Kidney capillary endothelial cell (primary cell): ENCODE measurements at regions not wholly inside any gene's neighbourhood (a gene's known extent, or its start where the extent isn't known, plus 50 kb on each side); places are given as distances from the start of the nearest gene placed in this dataset.
"Not testable (repeated sequence)": the region's sequence is repeated elsewhere in the genome, so short reads cannot be mapped to it uniquely, and the experiment has no call there.

Source experiments
- DNase-seq: peaks from one replicate; pipeline ENCODE4 v3.0.0-alpha.2; 2018; ENCODE audit warnings: low spot score

DNA sequence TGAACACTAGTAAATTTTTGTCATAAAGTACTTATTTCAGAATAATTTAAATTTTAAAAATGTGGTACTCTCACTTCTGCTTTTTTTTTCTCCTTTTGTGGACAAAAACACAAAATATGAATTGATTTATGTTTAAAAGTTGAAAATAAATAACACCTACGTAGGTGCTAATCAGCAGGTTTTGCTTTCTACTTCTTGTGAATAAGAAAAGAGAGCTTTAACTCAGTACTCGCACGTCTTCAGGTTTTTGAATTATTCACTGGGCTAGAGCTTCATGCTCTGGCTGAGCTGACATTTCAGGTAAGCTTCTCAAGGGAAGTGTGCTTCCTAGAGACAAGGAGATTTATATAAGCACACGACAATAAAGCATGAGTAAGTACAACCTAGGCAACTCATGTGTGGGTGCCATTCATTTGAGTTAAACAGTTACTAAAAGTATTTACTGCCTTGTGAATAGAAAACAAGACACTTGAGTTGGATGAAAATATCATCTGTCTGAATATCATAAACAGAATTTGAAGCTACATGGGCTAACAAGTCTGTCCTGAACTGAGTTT lies 190.0 kb upstream of the POT1 start:
- no peak for DNase-seq

- no peak for DNase-seq
Observed at GRCh38 chr7:125118444-125118843, 188.8 kb upstream of the POT1 start.

GRCh38 chr7:125112850-125113249 lies 183.2 kb upstream of the POT1 start:
- DNase-seq, result no peak

GRCh38 chr7:125099519-125099918 lies 169.9 kb upstream of the POT1 start:
- DNase-seq, result no peak

DNA sequence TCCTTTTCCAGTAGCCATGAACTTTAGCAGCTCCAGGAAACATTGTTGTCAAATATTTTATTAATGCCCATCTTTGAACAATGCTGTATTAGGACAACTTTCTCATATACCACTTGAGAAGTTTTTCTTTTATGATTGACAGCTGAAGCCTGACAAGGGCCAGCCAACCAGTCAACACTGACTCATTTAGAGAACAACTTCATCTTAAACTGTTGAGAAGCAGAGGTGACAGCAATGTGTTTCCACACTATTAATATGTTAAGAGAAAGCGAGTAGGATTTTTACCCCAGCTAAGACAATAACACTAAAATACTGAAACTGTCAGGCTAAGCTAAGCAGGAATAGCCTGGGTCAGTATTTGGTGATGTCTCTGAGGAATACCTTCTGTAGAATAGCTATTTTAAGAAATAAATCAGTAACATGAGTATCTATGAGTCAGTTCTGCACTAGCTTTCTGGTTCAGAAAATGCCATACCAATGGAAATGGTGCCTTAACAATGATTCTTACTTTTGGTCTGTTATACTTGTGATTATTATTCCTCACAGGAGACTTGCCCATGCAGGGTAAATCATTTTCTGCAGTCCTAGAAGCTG lies 168.8 kb upstream of the POT1 start:
- DNase-seq, result no peak

DNA sequence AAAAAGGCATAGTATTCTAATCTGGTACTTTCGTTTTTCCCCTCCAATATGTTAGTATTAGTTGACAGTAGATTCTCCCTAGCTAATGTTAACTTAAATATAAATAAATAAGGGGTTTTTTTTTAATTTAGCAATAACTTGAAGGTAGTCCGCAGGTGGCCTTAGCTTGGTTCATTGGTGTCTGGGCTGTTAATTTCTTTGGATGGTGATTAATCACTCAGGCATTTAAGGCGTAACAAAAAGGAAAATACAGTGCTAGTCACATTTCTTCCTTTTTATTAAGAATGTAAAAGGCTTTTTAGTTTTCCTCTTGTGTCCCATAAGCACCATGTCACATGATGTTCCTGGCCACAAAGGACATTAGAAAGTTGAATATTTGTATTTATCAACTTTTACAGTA lies 161.0 kb upstream of the POT1 start:
- DNase-seq, result peak; percentile 4

GRCh38 chr7:125089171-125089570 lies 159.5 kb upstream of the POT1 start:
- DNase-seq, result no peak

GRCh38 chr7:125088555-125088954 lies 158.9 kb upstream of the POT1 start:
- DNase-seq, result no peak

DNA sequence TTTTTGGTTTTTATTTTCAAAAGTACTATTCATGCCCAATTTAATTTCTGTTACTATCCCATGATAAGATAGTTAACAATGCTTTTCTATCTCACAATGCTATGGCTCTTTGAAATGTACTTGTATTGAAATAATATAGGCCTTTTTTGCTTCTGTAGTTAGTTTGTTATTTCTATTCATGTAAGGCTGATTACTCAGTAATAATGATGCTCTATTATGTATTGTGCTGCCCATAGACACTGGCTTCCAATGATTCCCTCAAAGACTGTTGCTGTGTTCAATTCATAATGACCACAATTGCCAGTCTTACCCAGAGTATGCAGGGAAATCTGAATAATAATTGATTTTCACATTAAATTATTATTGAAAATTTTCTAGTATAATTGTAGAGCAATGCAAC lies 155.5 kb upstream of the POT1 start:
- DNase-seq, result no peak

GRCh38 chr7:125084196-125084595 lies 154.6 kb upstream of the POT1 start:
- no peak for DNase-seq

DNA sequence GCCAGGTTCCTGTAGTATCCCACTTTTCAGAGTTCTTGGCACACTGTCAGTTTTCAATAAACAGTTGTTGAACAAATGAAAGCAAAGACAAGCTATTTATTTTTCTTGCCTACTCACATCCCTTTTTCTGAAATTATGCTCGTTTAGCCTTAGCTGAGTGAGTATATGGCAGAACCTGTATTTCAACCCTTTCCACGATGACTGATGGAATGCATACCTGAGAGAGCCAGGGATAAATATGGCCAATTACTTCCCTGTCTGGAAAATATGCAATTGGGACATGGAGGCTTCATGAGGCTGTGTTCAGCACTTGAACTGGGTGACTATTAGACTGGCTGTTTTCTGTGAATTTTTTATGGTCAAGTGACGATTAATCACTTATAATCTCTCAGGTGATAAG lies 144.5 kb upstream of the POT1 start:
- no peak for DNase-seq

- no peak for DNase-seq
Observed at GRCh38 chr7:125065546-125065945, 135.9 kb upstream of the POT1 start.

GRCh38 chr7:125065001-125065400 lies 135.4 kb upstream of the POT1 start:
- DNase-seq, result no peak

GRCh38 chr7:125061776-125062397 lies 132.3 kb upstream of the POT1 start:
- peak; percentile 81 for DNase-seq

DNA sequence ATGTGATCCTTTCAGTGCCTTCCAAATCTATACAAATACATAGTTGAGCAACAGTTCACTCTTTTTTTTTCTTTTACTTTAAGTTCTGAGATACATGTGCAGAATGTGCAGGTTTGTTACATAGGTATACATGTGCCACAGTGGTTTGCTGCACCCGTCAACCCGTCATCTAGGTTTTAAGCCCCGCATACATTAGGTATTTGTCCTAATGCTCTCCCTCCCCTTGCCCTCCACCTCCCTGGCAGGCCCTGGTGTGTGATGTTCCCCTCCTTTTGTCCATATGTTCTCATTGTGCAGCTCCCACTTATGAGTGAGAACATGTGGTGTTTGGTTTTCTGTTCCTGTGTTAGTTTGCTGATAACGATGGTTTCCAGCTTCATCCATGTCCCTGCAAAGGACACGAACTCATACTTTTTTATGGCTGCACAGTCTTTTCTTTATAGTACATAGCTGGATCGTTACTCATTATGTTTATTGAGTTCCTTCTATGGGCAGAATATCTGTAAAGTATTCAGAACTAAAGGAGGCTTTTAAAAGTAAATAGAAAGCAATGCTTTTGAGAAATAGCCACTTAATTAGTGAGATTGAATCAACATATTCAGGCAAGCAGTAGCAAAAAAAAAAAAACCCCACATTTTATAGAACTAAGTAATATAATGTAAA lies 131.6 kb upstream of the POT1 start:
- not testable (repeated sequence) for DNase-seq

DNA sequence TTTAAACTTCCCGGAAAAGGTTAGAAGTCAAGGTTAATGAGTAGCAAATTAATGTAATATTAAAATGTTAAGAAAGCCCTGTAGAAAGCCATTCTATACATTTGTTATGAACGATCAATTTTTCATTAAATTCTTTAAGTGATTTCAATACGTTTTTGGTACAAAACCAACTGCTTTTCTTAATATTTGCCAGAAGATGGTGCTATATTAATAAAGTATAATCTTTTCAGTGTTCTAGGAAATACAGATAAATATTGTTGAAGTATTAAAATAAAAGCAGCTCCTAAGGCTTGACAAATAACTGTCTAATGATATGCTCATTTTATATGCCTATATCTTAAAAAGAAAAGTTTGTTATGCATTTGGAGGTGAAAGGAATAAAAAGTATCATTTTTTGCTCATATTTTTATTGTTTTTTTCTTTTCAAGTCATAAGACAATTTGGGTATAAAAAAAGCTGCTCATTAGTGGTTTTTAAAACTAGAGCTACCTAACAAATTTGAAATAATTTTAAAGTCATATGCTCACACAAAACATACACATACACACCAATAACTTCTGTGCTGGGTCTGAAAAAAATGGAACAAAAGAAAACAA lies 130.3 kb upstream of the POT1 start:
- DNase-seq, result peak; percentile 48

DNA sequence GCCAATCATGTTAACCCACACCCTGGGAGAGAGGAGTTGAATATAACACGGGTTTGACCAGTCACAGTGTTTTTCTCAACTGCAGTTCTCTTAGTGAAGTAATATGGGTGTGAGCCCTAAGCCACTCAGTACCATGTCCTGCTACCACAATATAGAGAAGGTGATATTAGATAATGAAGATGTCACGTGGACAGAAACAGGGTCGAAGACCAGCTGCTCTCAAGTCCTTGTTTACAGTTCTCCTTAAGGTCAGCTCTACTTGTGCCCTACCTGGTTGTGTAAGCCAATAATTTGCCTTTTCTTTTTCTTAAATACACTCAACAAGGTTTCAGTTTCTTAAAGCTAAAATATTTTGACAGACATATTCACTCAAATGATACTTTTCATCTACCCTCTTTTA lies 128.3 kb upstream of the POT1 start:
- no peak for DNase-seq

DNA sequence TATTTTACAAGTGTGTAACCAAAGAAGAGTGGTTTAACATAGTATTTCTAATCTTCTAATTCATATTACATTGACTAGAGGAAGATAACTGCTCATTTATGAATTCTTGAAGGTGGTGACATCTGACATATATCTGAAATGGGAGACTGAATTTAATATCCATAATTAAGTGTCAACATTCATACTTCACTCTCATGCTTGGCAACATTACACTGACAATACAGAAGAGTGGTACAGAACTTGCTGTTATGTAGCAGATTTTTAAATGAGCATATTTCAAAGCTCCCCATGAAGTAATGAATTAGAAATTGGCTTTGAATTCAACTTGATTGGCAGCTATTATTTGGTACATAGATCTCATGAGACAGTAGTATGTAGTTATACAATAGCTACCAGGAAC lies 125.8 kb upstream of the POT1 start:
- no peak for DNase-seq

DNA sequence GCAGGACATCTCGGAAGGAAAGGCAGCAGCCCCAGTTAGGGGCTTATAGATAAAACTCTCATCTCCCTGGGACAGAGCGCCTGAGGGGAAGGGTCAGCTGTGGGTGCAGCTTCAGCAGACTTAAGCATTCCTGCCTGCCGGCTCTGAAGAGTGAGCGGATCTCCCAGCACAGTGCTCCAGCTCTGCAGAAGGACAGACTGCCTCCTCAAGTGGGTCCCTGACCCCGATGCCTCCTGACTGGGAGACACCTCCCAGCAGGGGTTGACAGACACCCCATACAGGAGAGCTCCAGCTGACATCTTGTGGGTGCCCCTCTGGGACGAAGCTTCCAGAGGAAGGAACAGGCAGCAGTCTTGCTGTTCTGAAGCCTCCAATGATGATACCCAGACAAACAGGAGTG lies 117.1 kb upstream of the POT1 start:
- no peak for DNase-seq

DNA sequence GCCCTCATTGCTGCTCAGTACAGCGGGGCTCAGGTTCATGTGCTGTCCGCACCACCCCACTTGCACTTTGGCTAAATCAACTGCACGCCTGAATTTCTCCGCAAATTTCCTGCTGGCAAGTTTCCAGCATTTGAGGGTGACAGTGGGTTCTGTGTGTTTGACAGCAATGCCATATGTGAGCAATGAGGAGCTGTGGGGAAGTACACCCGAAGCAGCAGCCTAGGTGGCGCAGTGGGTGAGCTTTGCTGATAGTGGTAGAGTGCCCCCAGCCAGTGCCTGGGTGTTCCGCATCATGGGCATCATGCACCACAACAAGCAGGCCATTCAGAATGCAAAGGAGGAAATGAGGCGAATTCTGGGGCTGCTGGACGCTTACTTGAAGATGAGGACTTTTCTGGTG lies 103.9 kb upstream of the POT1 start:
- no peak for DNase-seq

- no peak for DNase-seq
Observed at GRCh38 chr7:125032943-125033342, 103.3 kb upstream of the POT1 start.

GRCh38 chr7:125030756-125031387 lies 101.2 kb upstream of the POT1 start:
- no peak for DNase-seq

DNA sequence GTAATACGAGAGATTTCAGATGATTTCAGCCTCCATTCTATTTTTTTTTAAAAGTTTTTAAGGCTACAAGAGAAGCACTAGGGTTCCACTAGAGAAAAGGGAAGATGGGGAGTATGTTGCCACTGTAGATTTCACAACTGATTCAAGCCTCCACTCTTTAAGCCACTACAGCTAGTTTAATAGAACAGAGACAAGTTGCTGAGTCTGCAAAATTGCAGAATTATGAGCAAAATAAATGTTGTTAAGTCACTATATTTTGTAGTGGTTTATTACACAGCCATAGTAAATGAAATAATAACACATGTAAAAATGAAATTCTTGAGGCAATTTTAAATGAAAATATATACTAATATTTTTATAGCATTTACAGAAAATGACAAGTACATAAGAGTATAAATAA lies 96.0 kb upstream of the POT1 start:
- DNase-seq, result no peak
